H1 (cell line): ENCODE measurements at regions not wholly inside any gene's neighbourhood (a gene's known extent, or its start where the extent isn't known, plus 50 kb on each side); places are given as distances from the start of the nearest gene placed in this dataset.

Experiments
- CTCF ChIA-PET: fragments of 300-600 bp; sonication (Branson Sonifier 250); formaldehyde crosslinking; loops from one replicate; lab custom pipeline; 2021; ENCODE audit not compliant: partially characterized antibody; lab: Charles Lee
- POLR2A ChIA-PET: fragments of 300-600 bp; sonication (Branson Sonifier 250); formaldehyde crosslinking; loops from one replicate; lab custom pipeline; 2021; ENCODE audit warnings: inconsistent platforms; ENCODE audit not compliant: partially characterized antibody; lab: Charles Lee
- DNase-seq, 2 experiments: peaks; one replicate each; pipeline versions ENCODE4 v3.0.0 to v3.0.0-alpha.2; 2010 to 2022; ENCODE audit warnings: low spot score in 2 of 2, low read depth in 1 of 2, mixed read lengths in 1 of 2
- FAIRE-seq: peaks from 2 replicates; lab custom pipeline; 2011; peaks lifted over from hg19 to GRCh38; lab: Jason Lieb, UNC
- H2AFZ ChIP-seq: 2 replicates; pipeline ENCODE4 v1.8.1; 2012; ENCODE audit warnings: low read length, inconsistent platforms
- H2AK5ac ChIP-seq: 2 replicates; pipeline ENCODE4 v1.6.1; 2013; ENCODE audit warnings: low read depth, low read length
- H2BK120ac ChIP-seq: replicated peaks from 2 replicates; pipeline ENCODE3; 2013; ENCODE audit warnings: low read depth, low read length, inconsistent platforms
- H2BK12ac ChIP-seq: 2 replicates; pipeline ENCODE4 v1.6.1; 2013; ENCODE audit warnings: low read depth, low read length
- H2BK15ac ChIP-seq: 2 replicates; pipeline ENCODE4 v1.6.1; 2013; ENCODE audit warnings: low read length
- H2BK20ac ChIP-seq: 2 replicates; pipeline ENCODE4 v1.6.1; 2013; ENCODE audit warnings: low read length
- H2BK5ac ChIP-seq: 2 replicates; pipeline ENCODE4 v1.6.1; 2013; ENCODE audit warnings: low read depth, low read length
- H3K14ac ChIP-seq: 2 replicates; pipeline ENCODE4 v1.6.1; 2013; ENCODE audit warnings: inconsistent platforms; ENCODE audit not compliant: insufficient read length
- H3K18ac ChIP-seq: 2 replicates; pipeline ENCODE4 v1.6.1; 2013; ENCODE audit warnings: low read length; ENCODE audit errors: extremely low read depth
- H3K23ac ChIP-seq: 2 replicates; pipeline ENCODE4 v1.6.1; 2013; ENCODE audit warnings: inconsistent platforms; ENCODE audit not compliant: insufficient read length
- H3K23me2 ChIP-seq: 2 replicates; pipeline ENCODE4 v1.6.1; 2013; ENCODE audit warnings: low read depth, low read length
- H3K27ac ChIP-seq: 2 replicates; pipeline ENCODE4 v1.6.1; 2011; ENCODE audit warnings: low read depth, low read length, inconsistent platforms
- H3K27me3 ChIP-seq, 4 experiments: replicated peaks in 1 of 4; 1 replicate in 1 of 4; 2 replicates in 3 of 4; pipeline versions ENCODE4 v1.6.1 to v1.8.1; 2011 to 2013; ENCODE audit warnings: low read length in 3 of 4, mild to moderate bottlenecking in 3 of 4, inconsistent platforms in 2 of 4, mixed read lengths in 2 of 4, moderate library complexity in 1 of 4; ENCODE audit not compliant: control insufficient read depth in 3 of 4, insufficient read depth in 3 of 4; ENCODE audit errors: extremely low read depth in 1 of 4
- H3K36me3 ChIP-seq, 4 experiments: 2 replicates each; pipeline versions ENCODE4 v1.6.1 to v1.8.1; 2011 to 2013; ENCODE audit warnings: mild to moderate bottlenecking in 4 of 4, low read length in 3 of 4, moderate library complexity in 2 of 4, control low read depth in 1 of 4, inconsistent platforms in 1 of 4; ENCODE audit not compliant: insufficient read depth in 4 of 4, control insufficient read depth in 2 of 4
- H3K4ac ChIP-seq: replicated peaks from 2 replicates; pipeline ENCODE3; 2013; ENCODE audit warnings: low read length, low read depth, mixed read lengths, inconsistent platforms; ENCODE audit not compliant: insufficient read length
- H3K4me1 ChIP-seq, 4 experiments: replicated peaks in 1 of 4; 1 replicate in 1 of 4; 2 replicates in 3 of 4; pipeline versions ENCODE4 v1.6.1 to v1.8.1; 2011 to 2013; ENCODE audit warnings: low read length in 3 of 4, inconsistent platforms in 2 of 4, mixed read lengths in 1 of 4; ENCODE audit not compliant: insufficient read depth in 4 of 4, control insufficient read depth in 3 of 4
- H3K4me2 ChIP-seq, 2 experiments: 2 replicates each; pipeline versions ENCODE4 v1.6.1 to v1.8.1; 2011 to 2013; ENCODE audit warnings: low read depth in 2 of 2, low read length in 2 of 2, control low read depth in 1 of 2, inconsistent platforms in 1 of 2, mild to moderate bottlenecking in 1 of 2; ENCODE audit not compliant: insufficient read depth in 1 of 2
- H3K4me3 ChIP-seq, 4 experiments: fragments of 200-600, 300-600 bp in 1 of 4; sonication (generic), shearing (Covaris generic), sonication (Bioruptor Twin) in 1 of 4; 2 replicates each; pipeline versions ENCODE4 v1.5.1 to v1.8.1; 2011 to 2016; ENCODE audit warnings: low read length in 4 of 4, low read depth in 3 of 4, control low read depth in 2 of 4, inconsistent platforms in 2 of 4, mild to moderate bottlenecking in 2 of 4, mixed read lengths in 1 of 4, moderate library complexity in 1 of 4; ENCODE audit not compliant: insufficient read depth in 2 of 4; ENCODE audit errors: extremely low read depth in 1 of 4
- H3K56ac ChIP-seq: replicated peaks from 2 replicates; pipeline ENCODE3; 2013; ENCODE audit warnings: low read depth, mild to moderate bottlenecking, mixed read lengths, low read length, inconsistent platforms; ENCODE audit not compliant: insufficient read length
- H3K79me1 ChIP-seq: 2 replicates; pipeline ENCODE4 v1.6.1; 2013; ENCODE audit warnings: low read depth, low read length, control low read depth
- H3K79me2 ChIP-seq, 2 experiments: 2 replicates each; pipeline versions ENCODE4 v1.6.1 to v1.8.1; 2012 to 2013; ENCODE audit warnings: low read length in 2 of 2, mild to moderate bottlenecking in 2 of 2, inconsistent platforms in 1 of 2; ENCODE audit not compliant: insufficient read depth in 2 of 2, control insufficient read depth in 1 of 2
- H3K9ac ChIP-seq, 4 experiments: replicated peaks in 1 of 4; 1 replicate in 1 of 4; 2 replicates in 3 of 4; pipeline versions ENCODE4 v1.6.1 to v1.8.1; 2011 to 2013; ENCODE audit warnings: low read depth in 3 of 4, low read length in 3 of 4, control low read depth in 2 of 4, mild to moderate bottlenecking in 2 of 4, moderate library complexity in 2 of 4, inconsistent platforms in 1 of 4; ENCODE audit errors: extremely low read depth in 1 of 4
- H3K9me3 ChIP-seq, 2 experiments: 2 replicates each; pipeline versions ENCODE4 v1.6.1 to v1.8.1; 2012 to 2013; ENCODE audit warnings: mild to moderate bottlenecking in 2 of 2, moderate library complexity in 2 of 2, control low read depth in 1 of 2, inconsistent platforms in 1 of 2, low read depth in 1 of 2, low read length in 1 of 2, mixed read lengths in 1 of 2; ENCODE audit not compliant: insufficient read depth in 2 of 2
- H4K20me1 ChIP-seq, 2 experiments: replicated peaks in 1 of 2; 2 replicates each; pipeline versions ENCODE3 to v1.8.1; 2011 to 2013; ENCODE audit warnings: inconsistent platforms in 2 of 2, low read length in 2 of 2, mild to moderate bottlenecking in 1 of 2; ENCODE audit not compliant: insufficient read depth in 2 of 2, control insufficient read depth in 1 of 2
- H4K5ac ChIP-seq: 2 replicates; pipeline ENCODE4 v1.6.1; 2013; ENCODE audit warnings: low read length, low read depth, mixed read lengths, inconsistent platforms; ENCODE audit not compliant: insufficient read length
- H4K8ac ChIP-seq: 2 replicates; pipeline ENCODE4 v1.8.0; 2013; ENCODE audit warnings: mild to moderate bottlenecking, moderate library complexity, low read length, inconsistent platforms; ENCODE audit not compliant: insufficient read depth; ENCODE audit errors: extremely low read depth
- H4K91ac ChIP-seq: replicated peaks from 2 replicates; pipeline ENCODE3; 2013; ENCODE audit warnings: low read length, mixed read lengths, inconsistent platforms; ENCODE audit not compliant: insufficient read length
- ASH2L ChIP-seq: fragments of 200-600, 300-600 bp; sonication (generic); IDR thresholded peaks from one replicate; pipeline ENCODE4 v1.7.1; 2017; ENCODE audit warnings: low read length
- BCL11A ChIP-seq, 2 experiments: IDR thresholded peaks; one replicate each; pipeline ENCODE4 v1.6.1; 2011; ENCODE audit warnings: low read depth in 2 of 2, low read length in 2 of 2, mild to moderate bottlenecking in 2 of 2
- CBX5 ChIP-seq: fragments of 300-800, 300-1000 bp; sonication (generic); IDR thresholded peaks from 2 replicates; pipeline ENCODE4 v1.7.1; 2016; ENCODE audit warnings: antibody characterized with exemption, low read length, low read depth
- CHD1 ChIP-seq: IDR thresholded peaks from 2 replicates; pipeline ENCODE4 v1.6.1; 2012; ENCODE audit warnings: low read depth, low read length, improper control_type of control experiment
- CTBP2 ChIP-seq: IDR thresholded peaks from 2 replicates; pipeline ENCODE4 v1.7.0; 2011; ENCODE audit warnings: borderline replicate concordance, mild to moderate bottlenecking, moderate library complexity, mixed read lengths, low read length; ENCODE audit not compliant: insufficient read depth, insufficient read length
- FOSL1 ChIP-seq: IDR thresholded peaks from 2 replicates; pipeline ENCODE4 v1.6.1; 2011; ENCODE audit warnings: mild to moderate bottlenecking, low read depth, low read length, moderate library complexity; ENCODE audit not compliant: insufficient read depth
- GTF2F1 ChIP-seq: IDR thresholded peaks from 2 replicates; pipeline ENCODE4 v1.6.1; 2012; ENCODE audit warnings: low read depth, low read length, improper control_type of control experiment, borderline replicate concordance
- HDAC6 ChIP-seq: IDR thresholded peaks from one replicate; pipeline ENCODE4 v1.7.1; 2012; ENCODE audit warnings: low read depth, mild to moderate bottlenecking, inconsistent platforms, low read length, moderate library complexity
- JUND ChIP-seq: IDR thresholded peaks from 2 replicates; pipeline ENCODE4 v1.6.1; 2011; ENCODE audit warnings: mild to moderate bottlenecking, improper control_type of control experiment, low read length
- PHF8 ChIP-seq: fragments of 200-600 bp; sonication (generic); conservative IDR thresholded peaks from 2 replicates; pipeline ENCODE4 v1.7.1; 2012; ENCODE audit warnings: low read depth, mild to moderate bottlenecking, inconsistent platforms, low read length, moderate library complexity
- POU5F1 ChIP-seq: IDR thresholded peaks from 2 replicates; pipeline ENCODE4 v1.6.1; 2011; ENCODE audit warnings: low read depth, mild to moderate bottlenecking, low read length, moderate library complexity
- RFX5 ChIP-seq: IDR thresholded peaks from 2 replicates; pipeline ENCODE4 v1.6.1; 2011; ENCODE audit warnings: low read depth, low read length, improper control_type of control experiment, borderline replicate concordance
- SP2 ChIP-seq: IDR thresholded peaks from 2 replicates; pipeline ENCODE4 v1.6.1; 2012; ENCODE audit warnings: mild to moderate bottlenecking, low read length, inconsistent platforms
- SUZ12 ChIP-seq: fragments of 200-600 bp; sonication (generic); IDR thresholded peaks from 2 replicates; pipeline ENCODE4 v1.6.1; 2012; ENCODE audit warnings: mild to moderate bottlenecking, inconsistent platforms, low read length, moderate library complexity, mixed read lengths
- TEAD4 ChIP-seq: IDR thresholded peaks from 2 replicates; pipeline ENCODE4 v1.6.1; 2012; ENCODE audit warnings: low read depth, low read length, inconsistent platforms, mixed read lengths
- ZNF274 ChIP-seq: IDR thresholded peaks from 2 replicates; pipeline ENCODE4 v1.7.0; 2012; ENCODE audit warnings: low read length, borderline replicate concordance; ENCODE audit errors: extremely low read depth
- WGBS, 2 experiments: shearing (Covaris generic) in 1 of 2; methylation state at CpG; one replicate each; pipeline versions ENCODE4 v1.1.6 to v1.1.7; 2013 to 2015; ENCODE audit warnings: low lambda C conversion rate in 2 of 2, mixed read lengths in 2 of 2, inconsistent platforms in 1 of 2, low coverage in 1 of 2, missing lambda C conversion rate in 1 of 2; ENCODE audit not compliant: insufficient replicate concordance in 2 of 2, insufficient coverage in 1 of 2, insufficient read length in 1 of 2; ENCODE audit errors: extremely low coverage in 1 of 2, missing lambda C conversion rate in 1 of 2; 5-methylcytosine and 5-hydroxymethylcytosine counted together

DNA sequence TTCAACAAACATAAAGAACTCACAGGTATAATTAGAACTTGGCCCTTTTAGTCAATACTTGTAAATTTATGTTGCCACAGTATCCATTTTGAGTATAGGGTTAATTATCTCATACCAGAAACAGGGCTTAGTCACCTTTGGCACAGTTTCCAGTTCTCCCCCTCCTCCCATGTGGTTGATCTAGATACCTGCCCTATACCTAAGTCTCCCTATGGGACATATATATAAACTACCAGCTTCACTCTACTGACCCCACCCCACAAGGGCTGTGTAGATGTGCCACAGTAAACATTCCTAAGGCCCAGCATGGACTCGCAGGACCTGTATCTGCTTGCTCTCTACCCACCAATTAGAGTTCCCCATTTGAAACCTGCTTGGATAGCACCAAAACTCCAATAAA lies 371.7 kb upstream of the RND3 start:
- Histone ChIP-seq H3K79me2 (no peaks in the 10 kb centered on the region), H3K79me1 (no peaks in the 10 kb centered on the region), H2BK120ac (peak overlapping the region; percentile 78), H3K9ac (no peak overlapping the region), H2BK12ac (no peak overlapping the region), H3K4me3 (no peak overlapping the region), H3K23ac (no peak overlapping the region), H2AK5ac (no peak overlapping the region), H3K9me3 (peaks cover 5 to 22% of the 10 kb centered on the region in 2 experiments), H2AFZ (no peak overlapping the region), H3K23me2 (no peaks in the 10 kb centered on the region), H2BK15ac (no peak overlapping the region), H4K20me1 (no peaks in the 10 kb centered on the region), H3K36me3 (peaks cover 0 to 6% (median under 1%) of the 10 kb centered on the region in 4 experiments; a peak in 2 of 8 replicates), H3K4me2 (no peak overlapping the region), H3K56ac (no peak overlapping the region), H2BK20ac (peak overlapping the region; percentile 67; the same call in 1 of the 2 replicates), H3K27me3 (no peaks in the 10 kb centered on the region), H4K5ac (no peak overlapping the region), H2BK5ac (no peak overlapping the region), H4K91ac (no peak overlapping the region), H3K4ac (no peak overlapping the region), H3K18ac (no peak overlapping the region), H3K4me1 (peaks cover 0 to 14% (median 4%) of the 10 kb centered on the region in 4 experiments; a peak in 2 of 7 replicates), H3K14ac (no peak overlapping the region), H3K27ac (no peak overlapping the region), H4K8ac (no peak overlapping the region)
- no peak for DNase-seq
- WGBS, 2 experiments, result 100% methylated on average over 1 of the region's 1 CpG; no CpG with 5 or more reads in 1 of the 2 experiments
- ChIA-PET CTCF (interaction anchor here (1.2 kb wide), 1 partner anchor 13 kb away, joined by 3 read pairs; no protein-coding TSS in a partner anchor), POLR2A (no interaction called here)
- FAIRE-seq, result no peak
- TF ChIP-seq GTF2F1 (no peak), FOSL1 (no peak), SP2 (no peak), RFX5 (no peak), CTBP2 (no peak), ZNF274 (no peak), BCL11A (IDR thresholded peaks at IDR 0.05; ENCODE audit: low read depth in 2 of 2, low read length in 2 of 2) (no peak), POU5F1 (no peak), CBX5 (no peak), SUZ12 (no peak), TEAD4 (no peak), JUND (no peak), PHF8 (no peak), ASH2L (no peak), HDAC6 (no peak), CHD1 (no peak)
- TF ChIP-seq, all 59 proteins: peak for 0
